Colon (tissue), 2 donors: ENCODE measurements at regions not wholly inside any gene's neighbourhood (a gene's known extent, or its start where the extent isn't known, plus 50 kb on each side); places are given as distances from the start of the nearest gene placed in this dataset.
"Not testable (repeated sequence)": the region's sequence is repeated elsewhere in the genome, so short reads cannot be mapped to it uniquely, and the experiment has no call there.

Experiments
- FAIRE-seq: peaks from 2 replicates; lab custom pipeline; 2012; peaks lifted over from hg19 to GRCh38; lab: Jason Lieb, UNC
- donor health status: control.
- donor health status: control.

DNA sequence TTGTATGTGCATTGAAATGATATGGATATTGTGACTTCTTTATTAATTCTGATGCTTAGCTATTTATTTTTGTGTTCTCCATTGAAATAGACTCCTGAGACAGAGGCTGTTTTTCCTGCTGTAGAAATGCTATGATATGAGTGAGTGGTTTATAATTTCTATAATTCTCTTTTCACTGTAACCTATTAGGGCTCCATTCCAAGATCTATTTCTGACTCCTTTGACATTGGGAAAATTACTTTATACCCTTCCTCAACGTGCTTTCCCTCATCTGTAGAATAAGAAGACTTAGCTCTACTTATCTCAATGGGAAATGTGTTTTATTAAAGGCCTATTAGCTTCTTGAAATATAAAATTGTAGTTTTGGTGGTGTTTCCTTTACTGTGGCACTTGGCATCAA lies 144.5 kb upstream of the RPRM start:
- no peak for FAIRE-seq

DNA sequence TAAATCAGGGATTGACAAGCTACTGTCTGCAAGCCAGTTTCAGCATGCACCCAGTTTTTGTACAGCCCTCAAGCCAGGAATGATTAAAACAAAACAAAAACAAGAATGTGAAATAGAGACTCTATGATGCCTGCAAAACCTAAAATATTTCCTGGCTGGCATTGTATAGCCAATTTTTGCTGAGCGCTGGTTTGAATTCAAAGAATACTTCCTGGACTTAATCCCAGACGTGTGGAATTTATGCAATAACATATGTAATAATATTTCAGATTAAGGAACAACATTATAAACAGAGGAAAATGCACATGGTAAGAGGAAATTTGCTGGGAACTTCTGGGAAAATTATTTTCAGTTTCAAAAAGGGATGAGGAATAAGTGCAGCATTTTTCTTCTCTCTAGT lies 148.1 kb upstream of the RPRM start:
- no peak for FAIRE-seq

DNA sequence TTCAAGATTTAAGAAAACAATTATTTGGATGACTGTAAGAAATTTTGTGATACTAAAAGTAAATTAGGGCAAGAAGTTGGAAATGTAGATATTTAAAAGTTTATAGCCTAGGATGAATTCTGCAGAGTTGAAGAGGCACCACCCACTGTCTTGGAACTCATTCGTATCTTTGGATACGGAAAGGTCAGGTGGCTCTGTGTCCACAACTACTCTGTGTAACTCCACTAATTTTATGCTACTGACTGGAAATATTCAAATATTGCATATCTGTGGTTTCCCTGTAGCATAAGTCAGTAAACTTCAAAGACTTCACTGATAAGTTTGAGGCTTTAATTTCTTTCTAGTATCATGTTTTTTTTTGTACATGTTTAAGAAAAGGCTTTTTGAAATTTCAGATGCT lies 156.9 kb upstream of the RPRM start:
- FAIRE-seq, result no peak

DNA sequence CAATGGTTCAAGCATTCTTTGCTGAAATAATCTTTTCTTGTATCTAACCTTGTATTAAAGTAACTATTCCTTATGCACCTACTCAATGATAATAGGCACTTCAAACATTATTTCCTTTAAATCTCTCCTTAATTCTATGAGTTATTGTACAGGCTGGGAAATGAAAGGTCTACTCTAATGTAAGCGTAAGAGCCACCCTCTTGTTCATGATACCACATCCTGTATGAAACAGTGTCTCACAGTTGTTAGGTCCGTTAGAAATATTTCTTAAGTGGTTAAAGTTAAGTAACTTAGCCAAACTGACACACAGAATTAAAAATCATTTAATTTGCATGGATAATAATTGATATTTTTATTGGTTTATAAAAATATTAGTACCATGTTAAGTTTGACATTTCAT lies 162.5 kb upstream of the RPRM start:
- no peak for FAIRE-seq

DNA sequence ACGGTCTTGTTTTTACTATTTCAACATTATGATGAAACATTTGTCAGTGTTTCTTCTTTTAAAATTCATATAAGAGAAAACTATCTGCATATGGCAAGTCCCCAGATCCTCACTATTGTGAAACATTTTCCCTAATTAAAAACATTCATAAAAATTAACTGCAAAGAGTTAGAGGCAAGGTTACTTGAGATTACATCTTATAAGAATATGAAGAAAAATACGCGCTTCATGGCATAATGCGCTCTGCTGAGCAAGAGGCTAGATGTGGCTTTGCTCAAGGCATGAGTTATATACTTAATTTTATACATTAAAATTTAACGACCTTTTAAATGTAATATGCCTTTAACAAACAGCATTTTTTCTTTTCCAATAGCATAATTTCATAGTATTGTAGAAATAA lies 166.4 kb upstream of the RPRM start:
- no peak for FAIRE-seq

DNA sequence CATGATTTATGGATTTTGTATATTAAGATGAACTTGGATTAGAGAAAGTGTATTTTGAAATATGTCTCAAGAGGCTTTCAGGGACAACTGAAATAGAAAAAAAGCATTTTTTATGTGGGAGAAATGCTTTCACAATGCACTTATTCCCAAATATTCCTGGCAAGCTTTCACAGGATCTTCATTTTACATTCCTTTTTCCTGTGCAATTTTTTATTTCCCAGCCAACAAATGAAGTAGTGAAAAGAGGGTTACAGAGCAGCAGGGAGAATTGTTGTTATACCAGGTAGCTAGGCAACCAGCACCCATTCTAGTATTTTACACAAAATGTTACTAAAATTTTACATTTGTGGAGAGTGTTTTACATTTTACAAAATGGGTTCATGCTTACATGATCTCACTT lies 167.0 kb upstream of the RPRM start:
- no peak for FAIRE-seq

DNA sequence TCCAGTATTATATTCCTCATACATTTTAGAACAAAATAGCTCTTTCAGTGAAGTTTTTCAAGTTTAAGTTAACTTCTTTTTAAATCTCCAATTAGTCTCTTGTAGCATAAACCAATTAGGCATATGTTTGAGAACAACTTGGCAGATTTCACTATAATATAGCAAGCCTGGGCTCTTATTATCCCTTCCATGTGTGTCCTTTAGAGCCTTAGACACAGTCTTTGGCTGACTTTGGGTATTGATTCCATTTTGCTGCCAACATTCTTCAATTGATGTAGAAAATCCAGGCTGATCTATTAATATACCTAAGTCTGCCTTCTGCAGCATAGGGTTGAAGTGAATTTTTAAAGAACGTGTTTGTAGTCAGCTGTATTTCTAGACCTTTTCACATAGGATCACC lies 179.1 kb upstream of the RPRM start:
- FAIRE-seq, result no peak

DNA sequence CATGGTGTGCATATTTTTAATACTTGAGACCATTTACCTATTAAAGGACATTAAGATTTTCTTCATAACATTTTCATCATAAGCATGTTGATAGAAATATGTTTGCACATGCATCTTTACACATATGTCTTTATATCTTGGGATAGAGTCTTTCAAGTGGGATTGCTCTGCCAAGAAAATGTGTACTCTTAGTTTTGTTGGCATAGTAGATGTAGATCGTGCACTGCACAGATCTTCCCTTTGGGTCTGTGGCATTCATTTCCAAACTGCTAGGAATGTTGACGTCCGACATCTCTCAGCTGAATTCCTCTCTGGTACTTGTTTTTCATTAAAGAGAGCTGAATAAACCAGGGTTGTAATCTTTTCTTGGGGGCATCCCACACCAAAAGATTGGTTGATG lies 183.2 kb upstream of the RPRM start:
- no peak for FAIRE-seq

DNA sequence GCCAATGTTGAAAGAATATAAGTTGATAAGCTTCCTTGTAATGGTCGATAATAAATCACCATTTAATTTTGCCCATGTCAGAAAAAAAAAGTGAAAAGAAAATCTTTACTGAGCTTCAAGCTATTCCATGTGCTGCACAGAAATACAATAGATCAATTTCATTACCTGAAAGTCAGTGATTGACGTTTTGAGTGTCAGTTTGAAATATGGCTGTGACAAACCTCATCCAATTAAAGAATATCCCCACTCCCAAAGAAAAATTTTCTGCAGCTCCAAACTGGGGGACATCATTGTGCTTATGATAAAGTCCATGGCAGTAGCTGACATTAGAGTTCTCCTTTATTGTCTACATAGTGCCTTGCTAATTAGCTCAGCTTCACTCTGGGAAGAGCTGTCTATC lies 184.8 kb upstream of the RPRM start:
- FAIRE-seq, result no peak

DNA sequence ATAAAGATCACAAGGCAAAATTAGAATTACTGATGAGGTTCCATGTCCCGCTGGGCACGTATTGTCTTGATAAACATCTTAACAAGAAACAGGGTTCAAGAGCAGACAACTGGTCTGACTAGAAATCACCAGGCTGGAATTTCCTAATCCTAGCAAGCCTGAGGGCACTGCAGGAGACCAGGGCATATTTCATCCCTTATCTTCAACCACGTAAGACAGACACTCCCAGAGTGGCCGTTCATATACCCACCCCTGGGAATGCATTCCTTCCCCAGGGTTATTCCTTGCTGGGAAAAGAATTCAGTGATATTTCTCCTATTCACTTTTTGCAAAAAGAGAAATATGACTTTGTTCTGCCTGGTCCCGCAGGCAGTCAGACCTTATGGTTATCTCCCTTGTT lies 185.4 kb upstream of the RPRM start:
- not testable (repeated sequence) for FAIRE-seq

DNA sequence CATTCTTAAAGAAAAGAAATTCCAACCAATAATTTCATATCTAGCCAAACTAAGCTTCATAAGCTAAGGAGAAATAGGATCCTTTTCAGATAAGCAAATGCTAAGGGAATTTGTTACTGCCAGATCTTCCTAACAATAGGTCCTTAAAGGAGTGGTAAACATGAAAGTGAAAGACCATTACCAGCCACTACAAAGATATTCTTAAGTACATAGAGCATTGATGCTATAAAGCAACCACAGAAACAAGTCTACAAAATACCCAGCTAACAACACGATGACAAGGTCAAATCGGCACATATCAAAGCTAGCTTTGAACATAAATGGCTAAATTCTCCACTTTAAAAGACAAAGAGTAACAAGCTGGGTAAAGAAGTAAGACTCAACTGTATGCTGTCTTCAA lies 188.9 kb upstream of the RPRM start:
- no peak for FAIRE-seq

DNA sequence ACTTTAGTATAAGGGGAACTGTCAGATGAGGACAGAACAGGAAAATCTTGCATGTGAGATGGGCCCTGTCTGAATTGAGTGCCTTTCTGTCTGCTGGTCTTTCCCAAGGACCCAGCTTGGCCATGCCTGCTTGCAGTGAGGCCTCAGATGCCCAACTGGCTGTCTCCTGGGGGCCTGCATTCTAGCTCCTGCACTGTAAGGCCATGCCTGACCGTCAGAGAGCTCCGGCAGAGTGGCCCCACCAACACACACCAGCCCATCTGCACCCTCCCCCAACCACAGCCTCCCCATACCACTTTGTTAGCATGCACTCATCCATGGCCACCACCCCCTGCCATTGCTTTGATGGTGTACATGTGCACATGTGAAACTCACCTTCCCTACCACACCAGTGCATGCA lies 190.4 kb upstream of the RPRM start:
- FAIRE-seq, result no peak

DNA sequence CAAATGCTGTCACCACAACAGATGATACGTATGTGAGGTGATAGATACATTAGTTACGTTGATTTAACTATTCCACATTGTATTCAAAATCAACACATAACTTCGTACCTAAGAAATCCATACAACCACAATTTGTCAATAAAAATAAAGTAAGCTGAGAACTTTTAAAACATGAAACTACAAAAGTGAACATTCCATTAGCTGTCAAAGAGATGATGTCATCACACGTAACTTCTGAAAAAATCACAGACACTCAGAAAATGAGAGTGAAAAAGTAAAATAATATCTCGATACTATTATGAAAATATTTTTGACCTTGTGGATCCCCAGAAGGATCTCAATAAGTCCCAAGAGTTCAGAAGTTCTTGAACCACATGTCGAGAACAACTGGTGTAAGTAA lies 161.6 kb upstream of the GALNT13 start:
- no peak for FAIRE-seq

DNA sequence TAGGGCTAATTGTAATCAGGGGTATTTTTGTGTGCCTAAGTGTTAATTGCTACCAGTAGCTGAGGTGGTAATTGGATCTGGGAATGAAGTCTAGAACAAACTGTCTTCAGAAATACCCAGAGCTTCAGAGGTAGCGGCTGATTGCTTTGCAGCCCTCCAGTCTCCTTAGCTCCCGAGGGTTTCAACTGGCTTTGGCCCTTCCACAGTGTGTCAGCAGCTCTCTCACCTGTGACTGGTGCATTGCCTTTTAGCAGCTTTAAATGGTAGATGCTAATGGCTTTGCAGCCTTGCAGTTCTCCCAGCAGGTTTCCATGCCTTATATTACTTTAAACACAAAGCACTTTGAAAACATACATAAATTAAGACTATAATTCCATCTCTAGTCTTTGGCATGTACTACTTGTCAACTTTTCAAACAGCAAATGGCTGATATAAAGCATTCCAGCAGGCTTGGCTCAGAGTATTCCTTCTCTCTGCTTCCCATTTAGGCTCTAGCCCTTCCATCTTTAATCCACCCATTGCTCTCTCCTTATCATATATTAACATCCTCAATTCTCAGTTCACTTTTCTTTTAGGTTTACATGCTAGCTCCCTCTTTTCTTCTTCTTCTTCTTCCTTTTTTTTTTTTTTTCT lies 156.4 kb upstream of the GALNT13 start:
- FAIRE-seq, result no peak

DNA sequence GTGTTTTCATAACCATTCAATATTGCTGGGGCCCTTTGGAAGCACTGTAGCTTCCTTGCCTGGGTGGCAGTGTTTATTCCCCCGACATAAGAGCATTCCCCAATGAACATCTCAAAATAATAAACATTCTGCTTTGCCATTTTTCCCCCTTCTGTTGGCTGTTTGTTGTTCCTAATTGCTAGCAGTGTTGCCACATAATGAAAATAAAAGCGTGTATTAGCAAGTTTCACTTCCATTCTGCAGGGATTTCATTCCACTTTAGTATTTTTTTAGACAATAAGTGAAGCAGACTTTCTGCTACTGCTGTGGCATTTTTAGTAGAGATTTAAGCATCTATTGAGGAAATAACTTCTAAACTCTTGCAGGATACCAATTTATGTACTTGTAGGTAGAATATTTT lies 154.7 kb upstream of the GALNT13 start:
- no peak for FAIRE-seq

DNA sequence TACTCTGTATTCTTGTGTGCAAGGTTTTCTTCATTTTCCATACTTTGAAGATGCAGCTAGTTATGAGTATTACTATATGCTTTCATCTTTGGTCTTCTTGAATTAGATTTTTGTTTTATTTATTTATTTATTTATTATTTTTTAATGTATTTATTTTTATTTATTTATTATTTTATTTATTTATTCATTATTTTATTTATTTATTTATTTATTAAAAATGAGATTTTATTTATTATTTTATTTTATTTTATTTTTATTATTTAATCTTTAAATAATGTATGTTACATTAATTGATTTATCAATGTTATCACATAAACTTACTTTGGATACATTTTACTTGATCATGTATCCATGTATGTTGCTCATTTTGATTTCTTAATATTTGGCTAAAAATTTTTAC lies 132.3 kb upstream of the GALNT13 start:
- peak; percentile 97 for FAIRE-seq

DNA sequence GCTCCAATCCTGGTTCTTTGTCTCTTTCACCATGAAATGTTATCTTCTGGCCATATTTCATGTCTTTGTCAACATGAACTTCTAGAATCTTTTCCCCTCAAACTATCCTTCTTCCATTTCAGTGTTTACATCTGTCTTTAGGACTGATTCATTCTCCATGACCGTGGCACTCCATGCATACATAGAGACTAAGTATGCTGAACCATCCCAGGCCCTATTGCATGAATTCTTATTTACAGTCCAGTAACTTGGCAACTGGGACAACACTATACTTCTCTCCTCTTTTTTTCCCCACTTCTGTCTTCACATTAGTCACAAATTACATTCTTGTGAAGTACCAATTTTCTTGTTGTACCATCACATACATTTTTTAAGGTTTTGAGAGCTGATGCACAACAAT lies 109.8 kb upstream of the GALNT13 start:
- no peak for FAIRE-seq

DNA sequence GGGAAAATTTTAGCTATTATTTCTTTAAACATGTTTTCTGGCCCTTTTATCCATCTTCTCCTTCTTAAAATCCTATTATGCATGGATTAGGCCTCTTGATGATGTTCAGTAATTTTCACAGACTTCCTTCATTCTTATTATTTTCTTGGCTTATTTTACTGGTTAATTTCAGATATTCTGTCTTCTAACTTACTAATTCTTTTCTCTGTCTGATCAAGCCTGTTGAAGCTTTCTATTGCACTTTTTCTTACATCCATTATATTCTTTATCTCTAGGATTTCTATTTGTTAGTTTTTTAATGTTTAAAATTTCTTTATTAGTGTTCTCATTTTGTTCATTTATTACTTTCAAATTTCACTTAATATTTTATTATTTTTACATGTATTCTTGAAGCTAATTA lies 105.3 kb upstream of the GALNT13 start:
- FAIRE-seq, result peak; percentile 38

DNA sequence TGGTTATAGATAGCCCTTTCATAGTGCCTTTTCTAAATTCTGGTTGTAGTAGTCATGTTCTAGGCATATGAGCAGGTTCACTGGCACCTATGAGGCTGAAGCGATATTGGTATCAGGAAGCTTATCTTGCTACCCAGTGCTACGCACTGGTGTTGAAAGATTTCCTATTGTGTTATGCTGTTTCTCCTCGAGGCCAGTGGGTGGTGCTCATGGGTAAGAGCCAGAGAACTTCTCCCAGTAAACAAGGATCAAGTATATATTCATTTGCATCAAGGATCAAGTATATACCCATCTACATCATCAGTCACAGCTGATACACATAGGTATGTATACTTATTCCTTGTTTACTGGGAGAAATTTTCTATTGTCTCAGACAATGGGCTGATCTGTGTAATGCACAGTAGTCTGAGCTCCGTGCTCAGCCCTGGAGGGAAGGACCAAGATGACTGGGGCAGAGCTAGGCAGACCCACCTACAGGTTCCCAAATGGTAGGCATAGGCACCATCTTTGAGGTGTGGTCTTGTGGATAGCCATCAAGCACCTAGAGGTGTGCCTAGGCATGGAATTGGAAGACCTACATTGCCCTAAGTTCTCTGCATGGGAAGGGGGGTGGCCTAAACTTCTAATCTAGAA lies 101.2 kb upstream of the GALNT13 start:
- no peak for FAIRE-seq

DNA sequence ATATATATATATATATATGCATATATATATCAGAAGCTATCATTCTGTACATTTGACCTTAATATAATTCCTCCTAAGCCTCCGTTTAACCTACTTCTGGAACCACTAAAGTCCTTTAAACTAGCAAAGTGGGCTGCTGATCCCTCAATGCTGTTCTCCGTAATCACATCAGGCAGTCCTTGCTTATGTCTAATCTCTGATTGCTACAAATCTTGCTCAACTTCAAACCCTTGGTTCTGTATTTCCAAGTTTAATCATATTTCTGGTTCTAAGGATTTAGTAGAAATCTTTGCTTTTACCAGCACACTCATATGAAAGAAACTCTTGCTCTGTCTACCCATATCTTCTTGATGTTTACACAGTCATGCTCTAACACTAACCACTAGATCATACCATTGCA lies 91.5 kb upstream of the GALNT13 start:
- FAIRE-seq, result no peak

DNA sequence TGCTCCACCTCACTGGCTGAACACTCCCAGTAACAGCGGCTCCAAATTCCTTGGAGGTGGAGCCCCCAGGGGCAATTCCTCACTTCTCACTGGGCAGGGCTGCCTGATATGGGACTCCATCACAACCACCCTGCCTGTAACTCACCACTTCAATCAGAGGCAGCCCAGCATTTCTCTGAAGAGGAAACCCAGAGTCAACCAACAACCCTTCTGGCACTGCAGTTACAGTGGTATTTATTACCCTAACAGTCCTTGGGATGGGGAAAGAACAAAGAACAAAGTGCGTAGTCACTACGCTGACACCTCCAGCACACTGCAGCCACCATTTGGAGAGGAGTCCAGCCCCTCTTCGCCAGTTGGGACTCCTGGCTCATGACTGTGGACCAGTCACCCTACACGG lies 85.7 kb upstream of the GALNT13 start:
- FAIRE-seq, result no peak

DNA sequence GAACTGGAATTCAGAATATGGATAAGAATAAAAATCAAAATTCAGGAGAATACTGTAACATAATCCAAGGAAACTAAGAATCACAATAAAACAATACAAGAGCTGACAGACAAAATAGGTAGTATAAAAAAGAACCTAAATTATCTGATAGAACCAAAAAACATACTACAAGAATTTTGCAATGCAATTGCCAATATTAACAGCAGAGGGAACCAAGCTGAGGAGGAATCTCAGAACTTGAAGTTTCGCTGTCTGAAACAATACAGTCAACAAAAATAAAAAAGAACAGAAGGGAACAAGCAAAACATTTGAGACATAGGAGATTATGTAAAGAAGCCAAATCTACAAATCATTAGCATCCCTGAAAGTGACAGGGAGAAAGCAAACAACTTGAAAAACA lies 84.1 kb upstream of the GALNT13 start:
- FAIRE-seq, result no peak

DNA sequence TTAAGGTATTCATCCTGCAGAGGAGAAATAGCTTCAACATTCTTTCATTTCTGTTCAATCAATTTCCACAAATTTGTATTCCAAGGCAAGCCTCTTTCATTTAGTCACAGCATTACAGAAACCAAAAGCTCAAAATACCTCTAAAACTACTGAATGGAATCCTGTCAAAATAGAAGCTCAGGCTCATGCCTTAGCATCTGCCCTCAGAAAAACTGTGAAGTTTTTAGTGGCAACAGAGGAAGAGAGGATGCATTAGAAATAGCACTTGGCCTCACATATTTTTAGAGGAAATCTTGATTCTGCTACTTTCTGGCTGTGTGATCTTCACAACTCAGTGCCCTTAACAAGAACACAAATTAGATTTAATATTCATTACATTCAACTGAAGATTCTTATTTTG lies 69.1 kb upstream of the GALNT13 start:
- no peak for FAIRE-seq

DNA sequence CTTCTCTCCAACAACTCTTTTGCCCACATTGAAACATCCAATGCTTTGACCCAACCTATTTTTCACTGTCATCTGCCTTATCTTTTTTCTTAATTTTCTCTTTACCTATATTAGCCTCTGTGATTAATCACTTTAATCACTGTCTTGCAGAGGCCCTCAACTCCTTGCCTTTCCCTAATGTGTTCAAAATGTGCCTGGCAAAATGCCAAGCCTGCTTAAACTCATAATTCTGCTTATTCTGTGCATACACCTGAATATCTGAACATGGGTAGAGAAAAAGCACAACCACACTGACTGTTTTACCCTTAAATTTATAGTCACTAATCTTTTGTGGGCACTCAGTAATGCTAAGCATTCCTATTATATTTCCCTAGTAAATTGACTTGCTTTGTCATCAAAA lies 63.0 kb upstream of the GALNT13 start:
- FAIRE-seq, result no peak

DNA sequence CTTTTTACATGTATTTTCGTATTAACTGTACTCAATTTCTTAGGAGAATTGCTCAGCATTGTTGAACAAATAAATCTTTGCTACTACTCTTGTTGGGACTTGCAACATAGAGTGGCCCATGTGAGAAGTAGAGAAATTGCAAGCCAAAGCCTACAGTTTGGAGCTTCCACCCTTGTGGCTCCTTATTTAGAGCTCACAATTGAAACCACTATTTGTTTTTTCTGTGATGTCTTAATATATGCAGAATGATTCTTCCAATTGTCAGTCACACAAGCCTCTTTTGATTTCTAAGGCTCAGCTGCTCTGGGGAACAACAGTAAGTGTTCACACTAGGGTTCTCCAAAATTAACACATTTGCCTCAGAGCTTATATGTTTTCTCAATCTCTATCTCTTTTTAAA lies 60.2 kb upstream of the GALNT13 start:
- no peak for FAIRE-seq
